Left ventricle myocardium inferior (tissue), 1 donor: ENCODE measurements at regions not wholly inside any gene's neighbourhood (a gene's known extent, or its start where the extent isn't known, plus 50 kb on each side); places are given as distances from the start of the nearest gene placed in this dataset.

Experiments
- DNase-seq: peaks from one replicate; pipeline ENCODE4 v3.0.0-alpha.2; 2020
- H3K27ac ChIP-seq: fragments of 200-600 bp; replicated peaks from 2 replicates; pipeline ENCODE4 v1.8.0; 2021
- H3K27me3 ChIP-seq: fragments of 200-600 bp; 2 replicates; pipeline ENCODE4 v1.8.0; 2021; ENCODE audit warnings: low read depth
- H3K36me3 ChIP-seq: fragments of 200-600 bp; 2 replicates; pipeline ENCODE4 v1.8.0; 2021
- H3K4me1 ChIP-seq: fragments of 200-600 bp; 2 replicates; pipeline ENCODE4 v1.8.0; 2021
- H3K4me3 ChIP-seq: fragments of 200-600 bp; 2 replicates; pipeline ENCODE4 v1.8.0; 2021; ENCODE audit warnings: mild to moderate bottlenecking, moderate library complexity
- H3K9me3 ChIP-seq: fragments of 200-600 bp; replicated peaks from 2 replicates; pipeline ENCODE4 v1.8.0; 2021
- intact Hi-C: fragments of 100-400 bp; cut with micrococcal nuclease; formaldehyde crosslinking; loops from one replicate; pipeline ENCODE4 v1.11.0; 2022
- TF ChIP-seq, protein P1 (sequence below): fragments of 200-600 bp; IDR thresholded peaks from 2 replicates; pipeline ENCODE4 v1.8.0; 2021; ENCODE audit warnings: antibody characterized with exemption, mild to moderate bottlenecking, borderline replicate concordance
- donor health status: DM: no; HTN: yes; CAD: no; lungs with severe emphysema.

DNA sequence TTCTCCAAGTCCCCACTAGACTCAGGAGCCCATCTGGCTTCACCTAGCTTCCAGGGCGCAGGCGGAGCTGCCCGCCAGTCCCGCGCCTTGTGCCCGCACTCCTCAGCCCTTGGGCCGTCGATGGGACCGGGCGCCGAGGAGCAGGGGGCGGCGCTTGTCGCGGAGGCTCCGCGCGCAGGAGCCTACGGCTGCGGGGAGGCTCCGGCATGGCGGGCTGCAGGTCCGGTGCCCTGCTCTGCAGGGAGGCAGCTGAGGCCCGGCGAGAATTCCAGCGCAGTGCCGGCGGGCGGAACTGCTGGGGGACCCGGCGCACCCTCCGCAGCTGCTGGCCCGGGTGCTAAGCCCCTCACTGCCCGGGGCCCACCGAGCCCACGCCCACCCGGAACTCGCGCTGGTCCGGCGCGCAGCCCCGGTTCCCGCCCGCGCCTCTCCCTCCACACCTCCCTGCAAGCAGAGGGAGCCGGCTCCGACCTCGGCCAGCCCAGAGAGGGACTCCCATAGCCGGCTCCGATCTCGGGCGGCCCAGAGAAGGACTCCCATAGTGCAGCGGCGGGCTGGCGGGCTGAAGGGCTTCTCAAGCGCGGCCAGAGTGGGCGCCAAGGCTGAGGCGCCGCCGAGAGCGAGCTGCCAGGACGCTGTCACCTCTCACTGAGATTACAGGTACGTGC, 78.1 kb upstream of the PJA2 start:
- no peak for DNase-seq
- Histone ChIP-seq H3K36me3 (no peaks in the 10 kb centered on the region), H3K27me3 (no peaks in the 10 kb centered on the region), H3K9me3 (no peaks in the 10 kb centered on the region), H3K4me3 (no peak overlapping the region), H3K4me1 (peaks cover 30% of the 10 kb centered on the region), H3K27ac (no peak overlapping the region)
- intact Hi-C loops, result no loop called here
- TF ChIP-seq, protein P1, sequence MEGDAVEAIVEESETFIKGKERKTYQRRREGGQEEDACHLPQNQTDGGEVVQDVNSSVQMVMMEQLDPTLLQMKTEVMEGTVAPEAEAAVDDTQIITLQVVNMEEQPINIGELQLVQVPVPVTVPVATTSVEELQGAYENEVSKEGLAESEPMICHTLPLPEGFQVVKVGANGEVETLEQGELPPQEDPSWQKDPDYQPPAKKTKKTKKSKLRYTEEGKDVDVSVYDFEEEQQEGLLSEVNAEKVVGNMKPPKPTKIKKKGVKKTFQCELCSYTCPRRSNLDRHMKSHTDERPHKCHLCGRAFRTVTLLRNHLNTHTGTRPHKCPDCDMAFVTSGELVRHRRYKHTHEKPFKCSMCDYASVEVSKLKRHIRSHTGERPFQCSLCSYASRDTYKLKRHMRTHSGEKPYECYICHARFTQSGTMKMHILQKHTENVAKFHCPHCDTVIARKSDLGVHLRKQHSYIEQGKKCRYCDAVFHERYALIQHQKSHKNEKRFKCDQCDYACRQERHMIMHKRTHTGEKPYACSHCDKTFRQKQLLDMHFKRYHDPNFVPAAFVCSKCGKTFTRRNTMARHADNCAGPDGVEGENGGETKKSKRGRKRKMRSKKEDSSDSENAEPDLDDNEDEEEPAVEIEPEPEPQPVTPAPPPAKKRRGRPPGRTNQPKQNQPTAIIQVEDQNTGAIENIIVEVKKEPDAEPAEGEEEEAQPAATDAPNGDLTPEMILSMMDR, result no peak

DNA sequence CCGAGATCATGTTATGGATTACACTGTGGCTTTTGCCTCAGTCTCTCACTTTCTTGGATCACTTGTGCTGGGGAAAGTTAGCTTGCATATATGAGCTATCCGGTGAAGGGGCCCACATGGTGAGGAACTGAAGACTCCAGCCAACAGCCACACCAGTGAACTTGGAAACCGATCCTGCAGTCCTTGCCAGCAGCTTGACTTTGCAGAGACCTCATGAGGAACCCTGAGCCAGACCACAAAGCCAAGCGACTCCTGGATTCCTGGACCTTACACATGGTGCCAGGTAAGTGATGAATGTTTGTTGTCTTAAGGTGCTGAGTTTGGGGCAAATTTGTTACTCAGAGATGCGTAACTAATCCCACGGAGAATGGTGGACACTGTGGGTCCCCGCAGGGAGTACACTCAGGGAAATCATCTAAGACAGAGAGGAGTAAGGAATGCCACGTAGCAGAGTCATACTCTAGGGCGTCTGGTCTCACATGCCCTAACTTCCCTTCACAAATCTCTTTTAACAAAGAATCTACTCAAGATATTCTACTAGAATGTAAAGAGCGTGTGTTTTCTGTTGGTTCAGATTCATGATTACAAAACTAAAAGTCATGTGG, 76.5 kb upstream of the PJA2 start:
- no peaks in the 10 kb centered on the region for H3K36me3 ChIP-seq
- H3K4me1 ChIP-seq, result peaks cover 30% of the 10 kb centered on the region
- intact Hi-C loops, result no loop called here
- no peak overlapping the region for H3K4me3 ChIP-seq
- H3K27me3 ChIP-seq, result no peaks in the 10 kb centered on the region
- TF ChIP-seq, protein P1, result no peak
- H3K27ac ChIP-seq, result no peak overlapping the region
- no peaks in the 10 kb centered on the region for H3K9me3 ChIP-seq
- peak; percentile 36 for DNase-seq

DNA sequence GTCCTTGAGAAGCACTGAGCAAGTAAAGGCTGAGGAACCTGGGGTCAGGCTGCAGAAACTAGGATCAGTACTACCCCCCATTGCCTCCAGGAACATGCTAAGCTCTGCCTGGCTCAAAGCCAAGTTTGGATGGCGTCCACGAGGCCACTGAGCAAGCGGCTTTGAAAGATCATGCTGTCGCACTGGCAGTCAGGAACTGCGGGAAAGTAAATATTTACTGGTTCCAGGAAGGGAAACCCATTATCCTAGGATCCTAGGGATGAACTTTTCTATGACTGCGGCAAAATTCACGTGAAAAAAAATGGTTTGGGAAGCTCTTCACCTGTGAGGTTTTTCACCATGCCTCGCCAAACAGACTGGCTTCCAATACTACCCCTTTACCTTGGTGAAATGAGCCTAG, 75.3 kb upstream of the PJA2 start:
- TF ChIP-seq, protein P1, result no peak
- peak; percentile 65 for DNase-seq

DNA sequence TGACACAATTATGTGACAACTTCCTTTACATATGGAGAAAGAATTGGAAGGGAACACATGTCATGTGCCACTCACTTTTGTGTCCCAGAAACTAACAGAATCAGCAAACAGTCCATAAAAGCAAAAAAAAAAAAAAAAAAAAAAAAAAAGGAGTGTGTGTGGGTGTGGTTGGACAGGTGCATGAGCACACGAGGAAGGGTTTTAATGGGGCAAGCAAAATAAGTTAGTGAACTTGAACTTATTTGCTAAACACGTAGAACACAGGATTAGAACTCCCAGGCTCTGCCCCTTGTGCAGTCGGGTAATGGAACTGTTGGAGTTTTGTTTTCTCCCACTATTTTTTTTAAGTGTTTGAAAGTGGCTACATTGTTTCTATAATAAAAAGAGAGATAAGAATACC, 74.8 kb upstream of the PJA2 start:
- H3K4me3 ChIP-seq, result no peak overlapping the region
- no peaks in the 10 kb centered on the region for H3K9me3 ChIP-seq
- intact Hi-C loops, result no loop called here
- no peaks in the 10 kb centered on the region for H3K27me3 ChIP-seq
- H3K4me1 ChIP-seq, result peaks cover 30% of the 10 kb centered on the region
- H3K27ac ChIP-seq, result no peak overlapping the region
- TF ChIP-seq, protein P1, result no peak
- no peaks in the 10 kb centered on the region for H3K36me3 ChIP-seq
- no peak for DNase-seq

More for the DNA sequence above, 75.3 kb upstream of the PJA2 start:
- Histone ChIP-seq H3K4me3 (no peak overlapping the region), H3K4me1 (peaks cover 30% of the 10 kb centered on the region), H3K27ac (no peak overlapping the region), H3K9me3 (no peaks in the 10 kb centered on the region), H3K27me3 (no peaks in the 10 kb centered on the region), H3K36me3 (no peaks in the 10 kb centered on the region)
- intact Hi-C loops, result no loop called here

DNA sequence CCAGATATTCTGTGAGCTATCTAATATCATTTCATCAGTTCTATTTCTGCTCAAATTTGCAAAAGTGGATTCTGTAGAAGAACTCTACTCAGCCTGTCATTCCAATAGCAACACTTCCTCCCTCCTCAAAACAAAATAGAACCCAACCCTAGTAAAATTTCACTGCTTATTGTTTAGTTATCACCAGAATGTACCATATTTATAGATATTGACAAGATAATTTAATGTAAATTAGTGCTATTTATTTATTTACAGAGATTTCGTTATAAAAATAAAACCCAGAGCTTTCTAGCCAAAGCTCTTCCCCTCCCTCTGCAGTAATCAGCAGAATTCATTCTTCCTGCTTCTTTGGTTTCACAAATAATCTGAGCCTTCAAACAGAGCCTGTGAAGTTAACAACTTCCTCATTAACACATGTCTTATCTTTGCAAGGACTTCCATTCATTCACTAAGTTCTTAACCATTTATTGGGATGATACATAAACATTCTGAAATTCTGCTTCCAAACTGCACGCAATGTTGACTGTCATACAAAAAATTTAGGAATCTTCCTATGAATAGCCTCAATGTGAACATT, 73.7 kb upstream of the PJA2 start:
- H3K4me3 ChIP-seq, result no peak overlapping the region
- intact Hi-C loops, result no loop called here
- no peak overlapping the region for H3K27ac ChIP-seq

More for the DNA sequence above, 73.7 kb upstream of the PJA2 start:
- Histone ChIP-seq H3K4me1 (peaks cover 30% of the 10 kb centered on the region), H3K9me3 (peaks cover 7% of the 10 kb centered on the region), H3K27me3 (no peaks in the 10 kb centered on the region), H3K36me3 (no peaks in the 10 kb centered on the region)
- no peak for DNase-seq
- TF ChIP-seq, protein P1, result no peak
